Neural cell (in vitro differentiated cells): ENCODE measurements at regions not wholly inside any gene's neighbourhood (a gene's known extent, or its start where the extent isn't known, plus 50 kb on each side); places are given as distances from the start of the nearest gene placed in this dataset.

Experiments used
- CTCF ChIP-seq: fragments of 450-650 bp; IDR thresholded peaks from 2 replicates; pipeline ENCODE4 v1.5.1; 2014; ENCODE audit warnings: antibody characterized with exemption, mild to moderate bottlenecking, moderate library complexity; ENCODE audit not compliant: poor library complexity, severe bottlenecking
- EP300 ChIP-seq: fragments of 450-650 bp; conservative IDR thresholded peaks from 2 replicates; pipeline ENCODE4 v1.6.1; 2014; ENCODE audit warnings: antibody characterized with exemption, mild to moderate bottlenecking, moderate library complexity; ENCODE audit not compliant: poor library complexity, severe bottlenecking
- EZH2 ChIP-seq: fragments of 200-600, 300-800 bp; shearing (Covaris generic), sonication (generic); IDR thresholded peaks from 2 replicates; pipeline ENCODE4 v1.6.1; 2014; ENCODE audit warnings: antibody characterized with exemption, low read length, borderline replicate concordance, mild to moderate bottlenecking; ENCODE audit not compliant: insufficient read depth, poor library complexity, severe bottlenecking
- MXI1 ChIP-seq: fragments of 450-650 bp; conservative IDR thresholded peaks from 2 replicates; pipeline ENCODE4 v1.6.1; 2014; ENCODE audit warnings: antibody characterized with exemption, mild to moderate bottlenecking; ENCODE audit not compliant: poor library complexity, severe bottlenecking
- POLR2AphosphoS5 ChIP-seq: IDR thresholded peaks from 2 replicates; pipeline ENCODE4 v1.6.1; 2012
- RAD21 ChIP-seq: fragments of 450-650 bp; conservative IDR thresholded peaks from 2 replicates; pipeline ENCODE4 v1.6.1; 2014; ENCODE audit warnings: antibody characterized with exemption, mild to moderate bottlenecking, moderate library complexity
- TAF1 ChIP-seq: IDR thresholded peaks from 2 replicates; pipeline ENCODE4 v1.6.1; 2012; ENCODE audit warnings: low read depth
- TF ChIP-seq, protein P1 (sequence below): IDR thresholded peaks from 2 replicates; pipeline ENCODE4 v1.6.1; 2012; ENCODE audit warnings: borderline replicate concordance

DNA sequence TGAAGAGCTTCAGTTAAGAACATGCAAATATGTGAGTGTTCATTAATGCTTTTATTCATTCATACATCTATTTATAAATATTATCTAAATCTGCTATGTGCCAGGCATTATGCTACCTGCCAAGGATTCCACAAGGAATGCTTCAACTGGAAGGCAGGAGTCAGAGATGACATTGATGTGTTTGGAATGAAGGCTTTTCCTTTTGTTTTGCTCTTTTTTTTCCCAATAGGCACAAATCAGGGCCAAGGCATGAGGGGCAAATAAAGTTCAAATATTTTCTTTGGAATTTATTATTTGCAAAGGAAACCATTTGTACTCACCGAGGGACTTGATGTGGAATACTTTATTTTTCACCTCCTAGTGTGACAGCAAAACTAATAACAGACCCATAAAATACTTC is 530.3 kb downstream of the ARL4A start:
- TF ChIP-seq EP300 (peak; percentile 75), CTCF (no peak), EZH2 (no peak), POLR2AphosphoS5 (peak; percentile 52), RAD21 (no peak), TAF1 (no peak), MXI1 (no peak)
- TF ChIP-seq, protein P1, sequence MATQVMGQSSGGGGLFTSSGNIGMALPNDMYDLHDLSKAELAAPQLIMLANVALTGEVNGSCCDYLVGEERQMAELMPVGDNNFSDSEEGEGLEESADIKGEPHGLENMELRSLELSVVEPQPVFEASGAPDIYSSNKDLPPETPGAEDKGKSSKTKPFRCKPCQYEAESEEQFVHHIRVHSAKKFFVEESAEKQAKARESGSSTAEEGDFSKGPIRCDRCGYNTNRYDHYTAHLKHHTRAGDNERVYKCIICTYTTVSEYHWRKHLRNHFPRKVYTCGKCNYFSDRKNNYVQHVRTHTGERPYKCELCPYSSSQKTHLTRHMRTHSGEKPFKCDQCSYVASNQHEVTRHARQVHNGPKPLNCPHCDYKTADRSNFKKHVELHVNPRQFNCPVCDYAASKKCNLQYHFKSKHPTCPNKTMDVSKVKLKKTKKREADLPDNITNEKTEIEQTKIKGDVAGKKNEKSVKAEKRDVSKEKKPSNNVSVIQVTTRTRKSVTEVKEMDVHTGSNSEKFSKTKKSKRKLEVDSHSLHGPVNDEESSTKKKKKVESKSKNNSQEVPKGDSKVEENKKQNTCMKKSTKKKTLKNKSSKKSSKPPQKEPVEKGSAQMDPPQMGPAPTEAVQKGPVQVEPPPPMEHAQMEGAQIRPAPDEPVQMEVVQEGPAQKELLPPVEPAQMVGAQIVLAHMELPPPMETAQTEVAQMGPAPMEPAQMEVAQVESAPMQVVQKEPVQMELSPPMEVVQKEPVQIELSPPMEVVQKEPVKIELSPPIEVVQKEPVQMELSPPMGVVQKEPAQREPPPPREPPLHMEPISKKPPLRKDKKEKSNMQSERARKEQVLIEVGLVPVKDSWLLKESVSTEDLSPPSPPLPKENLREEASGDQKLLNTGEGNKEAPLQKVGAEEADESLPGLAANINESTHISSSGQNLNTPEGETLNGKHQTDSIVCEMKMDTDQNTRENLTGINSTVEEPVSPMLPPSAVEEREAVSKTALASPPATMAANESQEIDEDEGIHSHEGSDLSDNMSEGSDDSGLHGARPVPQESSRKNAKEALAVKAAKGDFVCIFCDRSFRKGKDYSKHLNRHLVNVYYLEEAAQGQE: peak; percentile 97
